Loucy (cell line): ENCODE measurements at regions not wholly inside any gene's neighbourhood (a gene's known extent, or its start where the extent isn't known, plus 50 kb on each side); places are given as distances from the start of the nearest gene placed in this dataset.

Experiments used
- H2AFZ ChIP-seq: fragments of 200-600 bp; sonication (generic); 2 replicates; pipeline ENCODE4 v1.6.0; 2016; ENCODE audit warnings: antibody characterized with exemption, mild to moderate bottlenecking, low read length, moderate library complexity
- H3F3A ChIP-seq: fragments of 200-600 bp; 2 replicates; pipeline ENCODE4 v1.6.0; 2016; ENCODE audit warnings: antibody characterized with exemption, low read depth, mild to moderate bottlenecking
- H3K27me3 ChIP-seq: fragments of 200-600 bp; sonication (generic); 2 replicates; pipeline ENCODE4 v1.6.1; 2014; ENCODE audit warnings: low read length, mild to moderate bottlenecking; ENCODE audit not compliant: insufficient read depth, poor library complexity, severe bottlenecking
- H3K36me3 ChIP-seq: fragments of 200-600 bp; sonication (generic); 2 replicates; pipeline ENCODE4 v1.6.1; 2016; ENCODE audit warnings: low read length; ENCODE audit not compliant: insufficient read depth
- H3K4me1 ChIP-seq: fragments of 200-600 bp; sonication (generic); 2 replicates; pipeline ENCODE4 v1.5.1; 2014; ENCODE audit warnings: low read length, mild to moderate bottlenecking; ENCODE audit not compliant: insufficient read depth, poor library complexity, severe bottlenecking
- H3K4me2 ChIP-seq: fragments of 200-600 bp; sonication (generic); 2 replicates; pipeline ENCODE4 v1.6.0; 2014; ENCODE audit warnings: antibody characterized with exemption, low read length, low read depth, mild to moderate bottlenecking; ENCODE audit not compliant: poor library complexity, severe bottlenecking
- H3K4me3 ChIP-seq: fragments of 200-600 bp; sonication (generic); 2 replicates; pipeline ENCODE4 v1.5.1; 2014; ENCODE audit warnings: low read length, mild to moderate bottlenecking, mixed read lengths; ENCODE audit not compliant: poor library complexity, severe bottlenecking
- H3K79me2 ChIP-seq: fragments of 200-600 bp; sonication (generic); 2 replicates; pipeline ENCODE4 v1.6.1; 2014; ENCODE audit warnings: low read length; ENCODE audit not compliant: insufficient read depth
- H3K9ac ChIP-seq: fragments of 200-600 bp; sonication (generic); 2 replicates; pipeline ENCODE4 v1.6.0; 2014; ENCODE audit warnings: mild to moderate bottlenecking, low read depth, low read length, moderate library complexity; ENCODE audit not compliant: poor library complexity, severe bottlenecking
- H3K9me2 ChIP-seq: fragments of 200-600 bp; sonication (generic); replicated peaks from 2 replicates; pipeline ENCODE4 v1.6.1; 2016; ENCODE audit warnings: low read depth, low read length, mixed read lengths
- H3K9me3 ChIP-seq: fragments of 200-600 bp; sonication (generic); 2 replicates; pipeline ENCODE4 v1.6.1; 2014; ENCODE audit warnings: mild to moderate bottlenecking, antibody characterized with exemption, low read length, low read depth; ENCODE audit not compliant: insufficient read depth
- H4K20me1 ChIP-seq: fragments of 200-600 bp; sonication (generic); 2 replicates; pipeline ENCODE4 v1.6.0; 2014; ENCODE audit warnings: antibody characterized with exemption, low read length, mild to moderate bottlenecking; ENCODE audit not compliant: insufficient read depth, poor library complexity, severe bottlenecking
- CTCF ChIP-seq: fragments of 200-600 bp; sonication (generic); conservative IDR thresholded peaks from 2 replicates; pipeline ENCODE4 v1.5.1; 2014; ENCODE audit warnings: mild to moderate bottlenecking, antibody characterized with exemption, low read length
- EZH2phosphoT487 ChIP-seq: fragments of 200-600 bp; IDR thresholded peaks from 2 replicates; pipeline ENCODE4 v1.6.1; 2018; ENCODE audit warnings: antibody characterized with exemption, mild to moderate bottlenecking, moderate library complexity, borderline replicate concordance

DNA sequence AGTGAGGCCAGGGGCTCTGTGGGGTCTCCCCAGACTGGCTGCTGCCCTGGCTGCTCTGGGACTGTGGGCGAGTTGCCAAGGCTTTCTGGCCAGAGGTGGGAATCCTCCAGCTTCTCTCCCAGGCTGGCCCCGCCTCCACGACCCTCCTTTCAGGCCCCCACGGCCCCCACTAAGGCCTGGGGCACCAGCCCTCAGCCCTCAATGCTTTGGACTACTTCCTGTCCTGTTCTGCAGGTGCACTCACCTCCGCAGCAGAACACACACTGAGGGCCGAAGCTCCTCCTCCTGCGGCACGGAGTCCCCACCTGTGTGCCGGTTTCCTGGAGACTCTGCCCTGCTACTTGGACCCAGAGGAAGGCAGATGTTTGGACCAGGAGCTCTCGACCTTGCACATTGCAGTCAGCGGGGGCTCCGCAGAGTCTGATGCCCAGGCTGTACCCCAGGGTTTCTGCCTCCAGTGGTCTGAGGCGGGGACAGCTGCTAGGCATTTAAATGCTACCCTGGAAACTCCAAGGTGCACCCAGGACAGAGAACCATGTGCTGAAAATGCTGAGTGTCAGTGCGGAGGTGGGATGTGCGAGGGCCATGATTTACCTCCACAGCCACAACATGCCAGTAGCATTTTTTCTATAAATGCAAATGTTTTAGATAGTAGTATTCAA lies 223.8 kb downstream of the IRF8 start:
- H2AFZ ChIP-seq = no peak overlapping the region
- no peaks in the 10 kb centered on the region for H3K4me1 ChIP-seq
- no peaks in the 10 kb centered on the region for H4K20me1 ChIP-seq
- TF ChIP-seq CTCF = no peak
- TF ChIP-seq EZH2phosphoT487 = no peak
- H3K36me3 ChIP-seq = no peaks in the 10 kb centered on the region
- no peaks in the 10 kb centered on the region for H3K9me3 ChIP-seq
- no peak overlapping the region for H3K4me3 ChIP-seq
- H3K9ac ChIP-seq = no peak overlapping the region
- H3K4me2 ChIP-seq = no peak overlapping the region
- no peaks in the 10 kb centered on the region for H3K9me2 ChIP-seq
- no peaks in the 10 kb centered on the region for H3F3A ChIP-seq
- H3K27me3 ChIP-seq = no peaks in the 10 kb centered on the region
- H3K79me2 ChIP-seq = no peaks in the 10 kb centered on the region

DNA sequence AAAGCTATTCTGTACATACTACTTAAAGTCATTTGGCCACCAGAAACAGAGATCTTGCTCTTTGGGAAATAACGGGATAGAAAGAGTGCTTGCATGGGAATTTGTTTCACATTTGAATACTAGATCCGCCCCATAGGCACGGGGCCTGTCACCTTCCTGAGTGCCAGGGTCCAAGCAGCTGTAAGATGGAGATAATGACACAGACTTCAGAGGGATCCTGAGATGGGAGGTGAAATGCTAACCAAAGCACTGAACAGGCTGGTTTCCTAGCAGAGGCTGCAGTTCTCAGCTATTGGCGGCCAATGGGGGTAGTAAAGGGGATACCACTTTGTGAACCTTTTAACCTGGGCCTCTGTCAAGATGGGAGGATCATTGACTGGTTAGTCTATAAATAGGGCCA lies 225.4 kb downstream of the IRF8 start:
- H3K79me2 ChIP-seq = no peaks in the 10 kb centered on the region
- H3F3A ChIP-seq = no peaks in the 10 kb centered on the region
- no peak overlapping the region for H3K9ac ChIP-seq
- H3K4me3 ChIP-seq = no peak overlapping the region
- no peaks in the 10 kb centered on the region for H3K36me3 ChIP-seq
- no peak overlapping the region for H2AFZ ChIP-seq
- no peak overlapping the region for H3K4me2 ChIP-seq
- H3K4me1 ChIP-seq = no peaks in the 10 kb centered on the region
- TF ChIP-seq CTCF = no peak
- TF ChIP-seq EZH2phosphoT487 = no peak
- H4K20me1 ChIP-seq = no peaks in the 10 kb centered on the region
- H3K9me3 ChIP-seq = no peaks in the 10 kb centered on the region
- H3K9me2 ChIP-seq = no peaks in the 10 kb centered on the region
- H3K27me3 ChIP-seq = no peaks in the 10 kb centered on the region

DNA sequence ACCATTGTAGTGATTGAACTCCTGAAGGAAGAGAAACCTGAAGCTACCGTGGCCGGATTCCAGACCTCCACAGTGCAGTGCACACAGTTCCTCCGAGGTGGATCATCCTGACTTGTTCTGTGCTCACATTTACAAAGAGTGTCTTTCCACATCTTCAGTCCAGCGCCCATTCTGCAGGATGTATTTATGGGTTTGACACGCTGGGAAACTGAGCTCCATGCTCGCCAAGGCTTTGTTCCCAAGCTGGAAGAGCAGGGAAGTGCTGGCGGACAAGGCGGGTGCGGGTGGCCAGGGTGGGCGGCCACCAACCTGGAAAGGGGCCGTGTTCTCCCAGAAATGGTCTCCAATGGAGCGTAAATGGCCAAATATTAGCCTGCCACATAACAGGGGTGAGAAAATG lies 227.9 kb downstream of the IRF8 start:
- H4K20me1 ChIP-seq = no peaks in the 10 kb centered on the region
- TF ChIP-seq CTCF (no peak), EZH2phosphoT487 (no peak)
- no peak overlapping the region for H3K4me2 ChIP-seq
- no peaks in the 10 kb centered on the region for H3K27me3 ChIP-seq
- no peaks in the 10 kb centered on the region for H3K79me2 ChIP-seq
- no peak overlapping the region for H2AFZ ChIP-seq
- no peak overlapping the region for H3K4me3 ChIP-seq
- H3K9me2 ChIP-seq = no peaks in the 10 kb centered on the region
- no peaks in the 10 kb centered on the region for H3F3A ChIP-seq
- H3K4me1 ChIP-seq = no peaks in the 10 kb centered on the region
- H3K9ac ChIP-seq = no peak overlapping the region
- no peaks in the 10 kb centered on the region for H3K9me3 ChIP-seq
- no peaks in the 10 kb centered on the region for H3K36me3 ChIP-seq
